ENCODE measurements at regions not wholly inside any gene's neighbourhood (a gene's known extent, or its start where the extent isn't known, plus 50 kb on each side); places are given as distances from the start of the nearest gene placed in this dataset.

GRCh38 chr2:187115627-187116026 is 266.7 kb upstream of the ZSWIM2 start:
- TF ChIP-seq CTCF (IDR thresholded peaks at IDR 0.05) (no peak), POLR2A (IDR thresholded peaks at IDR 0.05) (no peak)

Measured in heart left ventricle (tissue), 13 donors.